GM12878 (cell line): ENCODE measurements at regions not wholly inside any gene's neighbourhood (a gene's known extent, or its start where the extent isn't known, plus 50 kb on each side); places are given as distances from the start of the nearest gene placed in this dataset.

Source experiments
- ATAC-seq: fragments of 200-7000 bp; cut with Tn5 transposase; 3 replicates; pipeline ENCODE4 v1.9.1; 2020; ENCODE audit warnings: mild to moderate bottlenecking, moderate library complexity
- BruUV-seq: library from RNA; stranded (reverse); fragments of 400-500 nt; replicated peaks from 2 replicates; lab custom pipeline; 2021; lab: Mats Ljungman, UMichigan
- CTCF ChIA-PET: fragments of 300-600 bp; sonication (Branson Sonifier 250); formaldehyde crosslinking; extraction: SDS; loops from one replicate; lab custom pipeline; 2021; ENCODE audit warnings: inconsistent platforms; lab: Yijun Ruan, JAX
- POLR2A ChIA-PET: fragments of 350-600 bp; formaldehyde crosslinking; extraction: SDS; loops from one replicate; lab custom pipeline; 2021; ENCODE audit warnings: inconsistent platforms; lab: Charles Lee
- RAD21 ChIA-PET: fragments of 300-600 bp; sonication (Branson Sonifier 250); formaldehyde crosslinking; loops from one replicate; lab custom pipeline; 2023; ENCODE audit warnings: antibody characterized with exemption; ENCODE audit not compliant: unreplicated experiment; lab: Charles Lee
- SMC1A ChIA-PET: fragments of 300-600 bp; sonication (Branson Sonifier 250); formaldehyde crosslinking; loops from one replicate; lab custom pipeline; 2023; ENCODE audit not compliant: unreplicated experiment, uncharacterized antibody; lab: Charles Lee
- DNase-seq: peaks from one replicate; pipeline ENCODE4 v3.0.0-alpha.2; 2011; ENCODE audit warnings: low read depth, low spot score
- FAIRE-seq: peaks from 3 replicates; lab custom pipeline; 2011; peaks lifted over from hg19 to GRCh38; lab: Jason Lieb, UNC
- H2AFZ ChIP-seq: 2 replicates; pipeline ENCODE4 v1.6.0; 2011; ENCODE audit warnings: low read depth, low read length, control low read depth; ENCODE audit not compliant: control insufficient read depth
- H3K27ac ChIP-seq: 2 replicates; pipeline ENCODE4 v1.5.1; 2011; ENCODE audit warnings: control low read depth; ENCODE audit not compliant: control insufficient read depth, insufficient read depth
- H3K27me3 ChIP-seq, 2 experiments: replicated peaks in 1 of 2; 2 replicates each; pipeline versions ENCODE4 v1.6.0 to v1.6.1; 2011; ENCODE audit warnings: low read length in 1 of 2; ENCODE audit not compliant: control insufficient read depth in 2 of 2, insufficient read depth in 2 of 2
- H3K36me3 ChIP-seq, 2 experiments: 2 replicates each; pipeline ENCODE4 v1.5.1; 2011; ENCODE audit warnings: low read length in 1 of 2; ENCODE audit not compliant: control insufficient read depth in 2 of 2, insufficient read depth in 2 of 2
- H3K4me1 ChIP-seq: 2 replicates; pipeline ENCODE4 v1.6.1; 2011; ENCODE audit warnings: mild to moderate bottlenecking, low read length, moderate library complexity, mixed read lengths; ENCODE audit not compliant: control insufficient read depth, insufficient read depth
- H3K4me2 ChIP-seq: 2 replicates; pipeline ENCODE4 v1.6.0; 2011; ENCODE audit warnings: control low read depth; ENCODE audit not compliant: control insufficient read depth, insufficient read depth
- H3K4me3 ChIP-seq: fragments of 200-600 bp; sonication (generic); 2 replicates; pipeline ENCODE4 v1.5.1; 2016
- H3K79me2 ChIP-seq: 2 replicates; pipeline ENCODE4 v1.6.0; 2011; ENCODE audit warnings: low read length; ENCODE audit not compliant: control insufficient read depth, insufficient read depth
- H3K9ac ChIP-seq: 2 replicates; pipeline ENCODE4 v1.8.0; 2011; ENCODE audit warnings: low read length, control low read depth, mixed read lengths; ENCODE audit not compliant: control insufficient read depth, insufficient read depth
- H3K9me3 ChIP-seq: replicated peaks from 3 replicates; pipeline ENCODE4 v1.5.1; 2011; ENCODE audit warnings: mild to moderate bottlenecking, low read length; ENCODE audit not compliant: control insufficient read depth, insufficient read depth
- H4K20me1 ChIP-seq: 2 replicates; pipeline ENCODE4 v1.6.0; 2011; ENCODE audit not compliant: control insufficient read depth, insufficient read depth
- BACH1 ChIP-seq: fragments of 450-650 bp; IDR thresholded peaks from 2 replicates; pipeline ENCODE4 v1.6.1; 2017; ENCODE audit warnings: mild to moderate bottlenecking, borderline replicate concordance
- ETV6 ChIP-seq, 2 experiments: fragments of 450-650 bp in 1 of 2; IDR thresholded peaks in 1 of 2; conservative IDR thresholded peaks in 1 of 2; 2 replicates each; pipeline ENCODE4 v1.6.1; 2014; ENCODE audit warnings: antibody characterized with exemption in 1 of 2, borderline replicate concordance in 1 of 2, low read depth in 1 of 2, mild to moderate bottlenecking in 1 of 2, moderate library complexity in 1 of 2
- MYC ChIP-seq: IDR thresholded peaks from 2 replicates; pipeline ENCODE4 v1.6.1; 2011; ENCODE audit warnings: mild to moderate bottlenecking, low read length, moderate library complexity, inconsistent platforms; ENCODE audit not compliant: insufficient read depth, insufficient replicate concordance, insufficient read length, severe bottlenecking
- NRF1 ChIP-seq: conservative IDR thresholded peaks from 2 replicates; pipeline ENCODE4 v1.6.1; 2011; ENCODE audit warnings: mild to moderate bottlenecking, low read depth, low read length, improper control_type of control experiment
- RFX5 ChIP-seq: IDR thresholded peaks from 2 replicates; pipeline ENCODE4 v1.6.1; 2011; ENCODE audit warnings: low read depth, low read length, improper control_type of control experiment
- SIX5 ChIP-seq: IDR thresholded peaks from 2 replicates; pipeline ENCODE4 v1.6.1; 2011; ENCODE audit warnings: mild to moderate bottlenecking, low read depth, low read length, moderate library complexity; ENCODE audit not compliant: severe bottlenecking
- SPI1 ChIP-seq: IDR thresholded peaks from 2 replicates; pipeline ENCODE4 v1.6.1; 2011; ENCODE audit warnings: low read depth, mild to moderate bottlenecking, low read length, moderate library complexity, borderline replicate concordance; ENCODE audit not compliant: insufficient read depth
- TCF3 ChIP-seq: IDR thresholded peaks from 2 replicates; pipeline ENCODE4 v1.6.1; 2012; ENCODE audit warnings: low read depth, mild to moderate bottlenecking, low read length, borderline replicate concordance; ENCODE audit not compliant: insufficient read depth
- WRNIP1 ChIP-seq: IDR thresholded peaks from 2 replicates; pipeline ENCODE4 v1.6.1; 2011; ENCODE audit warnings: low read depth, low read length, improper control_type of control experiment, borderline replicate concordance
- ZBTB11 ChIP-seq: fragments of 450-650 bp; formaldehyde crosslinking; IDR thresholded peaks from 2 replicates; pipeline ENCODE4 v1.5.0; 2022; ENCODE audit warnings: mild to moderate bottlenecking, missing genetic modification characterization
- ZNF592 ChIP-seq: fragments of 450-650 bp; IDR thresholded peaks from 2 replicates; pipeline ENCODE4 v1.6.1; 2017; ENCODE audit warnings: mild to moderate bottlenecking, moderate library complexity
- WGBS: methylation state at CpG from one replicate; pipeline ENCODE4 v1.1.6; 2016; ENCODE audit warnings: low lambda C conversion rate; ENCODE audit not compliant: insufficient replicate concordance, insufficient coverage; ENCODE audit errors: missing lambda C conversion rate; 5-methylcytosine and 5-hydroxymethylcytosine counted together
- in situ Hi-C: fragments of 300-500 bp; cut with MboI; formaldehyde crosslinking; loops from 9 replicates; pipeline ENCODE4 v1.14.3; 2018; ENCODE audit warnings: mixed read lengths
- intact Hi-C: fragments of 100-400 bp; cut with micrococcal nuclease; formaldehyde crosslinking; loops from one replicate; pipeline ENCODE4 v1.14.2; 2022; ENCODE audit not compliant: unreplicated experiment
- TF ChIP-seq, protein P1 (sequence below): IDR thresholded peaks from 2 replicates; pipeline ENCODE4 v1.6.1; 2011; ENCODE audit warnings: borderline replicate concordance, low read depth, mild to moderate bottlenecking, moderate library complexity, low read length; ENCODE audit not compliant: insufficient read depth, poor library complexity, severe bottlenecking

- no peaks in the 10 kb centered on the region for H4K20me1 ChIP-seq
- ChIA-PET CTCF (interaction anchor here (5.6 kb wide), 1 partner anchor 284 kb away, joined by 18 read pairs; no protein-coding TSS in a partner anchor), RAD21 (interaction anchor here (1.1 kb wide), 1 partner anchor 272 kb away, joined by 3 read pairs; no protein-coding TSS in a partner anchor), SMC1A (interaction anchor here (1.0 to 1.3 kb wide), 2 partner anchors 10 to 284 kb away, joined by 4 to 5 read pairs; no protein-coding TSS in a partner anchor), POLR2A (no interaction called here)
- H3K4me3 ChIP-seq, result no peak overlapping the region
- no peaks in the 10 kb centered on the region for H3K79me2 ChIP-seq
- DNase-seq, result no peak
- H2AFZ ChIP-seq, result no peak overlapping the region
- H3K27me3 ChIP-seq, result no peaks in the 10 kb centered on the region
- H3K27ac ChIP-seq, result no peak overlapping the region
- TF ChIP-seq ZNF592 (no peak), NRF1 (no peak), BACH1 (no peak), ZBTB11 (no peak), TCF3 (no peak), MYC (no peak), RFX5 (no peak), SPI1 (no peak), ETV6 (conservative IDR thresholded peaks at IDR 0.05 in 1 of 2, IDR thresholded peaks at IDR 0.05 in 1 of 2; ENCODE audit: borderline replicate concordance in 1 of 2, low read depth in 1 of 2) (no peak), SIX5 (no peak), WRNIP1 (no peak)
- TF ChIP-seq, protein P1, sequence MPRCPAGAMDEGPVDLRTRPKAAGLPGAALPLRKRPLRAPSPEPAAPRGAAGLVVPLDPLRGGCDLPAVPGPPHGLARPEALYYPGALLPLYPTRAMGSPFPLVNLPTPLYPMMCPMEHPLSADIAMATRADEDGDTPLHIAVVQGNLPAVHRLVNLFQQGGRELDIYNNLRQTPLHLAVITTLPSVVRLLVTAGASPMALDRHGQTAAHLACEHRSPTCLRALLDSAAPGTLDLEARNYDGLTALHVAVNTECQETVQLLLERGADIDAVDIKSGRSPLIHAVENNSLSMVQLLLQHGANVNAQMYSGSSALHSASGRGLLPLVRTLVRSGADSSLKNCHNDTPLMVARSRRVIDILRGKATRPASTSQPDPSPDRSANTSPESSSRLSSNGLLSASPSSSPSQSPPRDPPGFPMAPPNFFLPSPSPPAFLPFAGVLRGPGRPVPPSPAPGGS, result no peak
- H3K36me3 ChIP-seq, result no peaks in the 10 kb centered on the region
- no peaks in the 10 kb centered on the region for H3K4me1 ChIP-seq
- intact Hi-C loops (no loop called here), in situ Hi-C loops (no loop called here)
- no peak for FAIRE-seq
- H3K9ac ChIP-seq, result no peak overlapping the region
- no TSS peak for BruUV-seq
- H3K9me3 ChIP-seq, result no peaks in the 10 kb centered on the region; the same call in 2 of the 3 replicates
- H3K4me2 ChIP-seq, result no peak overlapping the region
- WGBS, result 39% methylated on average over 10 of the region's 10 CpGs
- ATAC-seq, result no peak
Measured at GRCh38 chr5:38725371-38725865, 120.4 kb upstream of the OSMR start.
